BLaER1 treated with 17β-estradiol and CSF1 and Interleukin-3, amounts not matched to agents 10 nM and 100 nM (cell line): ENCODE measurements at regions not wholly inside any gene's neighbourhood (a gene's known extent, or its start where the extent isn't known, plus 50 kb on each side); places are given as distances from the start of the nearest gene placed in this dataset.
A peak's percentile ranks its signal among the peaks of the same experiment; 100 is the strongest.

Experiments
- H3K27ac ChIP-seq, 11 experiments: shearing (Covaris generic); formaldehyde crosslinking; 2 replicates each; pipeline ENCODE4 v1.8.1; 2022
- H3K27me3 ChIP-seq, 11 experiments: shearing (Covaris generic); formaldehyde crosslinking; 2 replicates each; pipeline ENCODE4 v1.8.1; 2022
- H3K36me3 ChIP-seq, 11 experiments: shearing (Covaris generic); formaldehyde crosslinking; 2 replicates each; pipeline ENCODE4 v1.8.1; 2022
- H3K4me1 ChIP-seq, 10 experiments: shearing (Covaris generic); formaldehyde crosslinking; 2 replicates each; pipeline ENCODE4 v1.8.1; 2022
- H3K4me2 ChIP-seq, 11 experiments: shearing (Covaris generic); formaldehyde crosslinking; 2 replicates each; pipeline ENCODE4 v1.8.1; 2022
- H3K4me3 ChIP-seq, 10 experiments: shearing (Covaris generic); formaldehyde crosslinking; 2 replicates each; pipeline ENCODE4 v1.8.1; 2022
- H3K9ac ChIP-seq, 11 experiments: shearing (Covaris generic); formaldehyde crosslinking; 2 replicates each; pipeline ENCODE4 v1.8.1; 2022
- H3K9me3 ChIP-seq, 11 experiments: shearing (Covaris generic); formaldehyde crosslinking; replicated peaks in 1 of 11; 2 replicates each; pipeline ENCODE4 v1.8.1; 2022
- H4K20me1 ChIP-seq, 11 experiments: shearing (Covaris generic); formaldehyde crosslinking; 2 replicates each; pipeline ENCODE4 v1.8.1; 2022
- Cebpa-rat ChIP-seq, 11 experiments: shearing (Covaris generic); IDR thresholded peaks; 2 replicates each; pipeline ENCODE4 v1.8.1; 2022

GRCh38 chr1:157239936-157240335, 101.7 kb upstream of the ETV3 start:
- no peak overlapping the region for H3K9ac ChIP-seq
- TF ChIP-seq Cebpa-rat (IDR thresholded peaks at IDR 0.05) = no peak
- no peaks in the 10 kb centered on the region for H3K36me3 ChIP-seq
- peaks cover 0 to 5% (median 0%) of the 10 kb centered on the region in 11 experiments; a peak in 1 of 22 replicates for H4K20me1 ChIP-seq
- H3K27ac ChIP-seq = no peak overlapping the region
- H3K4me3 ChIP-seq = no peak overlapping the region
- peaks cover 0 to 2% (median 0%) of the 10 kb centered on the region in 11 experiments; a peak in 1 of 22 replicates for H3K9me3 ChIP-seq
- H3K4me2 ChIP-seq = peak overlapping the region in 3 of 11 experiments; percentile 7 to 54 (median 44); a peak in 4 of 22 replicates
- H3K27me3 ChIP-seq = peaks cover 0 to 8% (median 0%) of the 10 kb centered on the region in 11 experiments; a peak in 2 of 22 replicates
- H3K4me1 ChIP-seq = peaks cover 7 to 16% (median 11%) of the 10 kb centered on the region in 10 experiments; a peak in 16 of 20 replicates

- Histone ChIP-seq H3K4me2 (no peak overlapping the region), H3K36me3 (no peaks in the 10 kb centered on the region), H3K4me1 (peaks cover 7 to 16% (median 11%) of the 10 kb centered on the region in 10 experiments; a peak in 16 of 20 replicates), H3K27me3 (peaks cover 0 to 8% (median 0%) of the 10 kb centered on the region in 11 experiments; a peak in 2 of 22 replicates), H3K9ac (no peak overlapping the region), H3K4me3 (no peak overlapping the region), H3K9me3 (no peaks in the 10 kb centered on the region), H3K27ac (no peak overlapping the region), H4K20me1 (peaks cover 0 to 5% (median 0%) of the 10 kb centered on the region in 11 experiments; a peak in 1 of 22 replicates)
- TF ChIP-seq Cebpa-rat (IDR thresholded peaks at IDR 0.05) = no peak
Observed at GRCh38 chr1:157238585-157238984, 100.4 kb upstream of the ETV3 start.

GRCh38 chr1:157237981-157238380, 99.8 kb upstream of the ETV3 start:
- no peak for TF ChIP-seq Cebpa-rat (IDR thresholded peaks at IDR 0.05)
- no peak overlapping the region for H3K27ac ChIP-seq
- no peak overlapping the region for H3K4me3 ChIP-seq
- no peaks in the 10 kb centered on the region for H3K36me3 ChIP-seq
- H3K4me2 ChIP-seq = no peak overlapping the region
- peaks cover 7 to 16% (median 11%) of the 10 kb centered on the region in 10 experiments; a peak in 16 of 20 replicates for H3K4me1 ChIP-seq
- no peaks in the 10 kb centered on the region for H3K9me3 ChIP-seq
- H4K20me1 ChIP-seq = peaks cover 0 to 5% (median 0%) of the 10 kb centered on the region in 11 experiments; a peak in 1 of 22 replicates
- peaks cover 0 to 8% (median 0%) of the 10 kb centered on the region in 11 experiments; a peak in 2 of 22 replicates for H3K27me3 ChIP-seq
- H3K9ac ChIP-seq = no peak overlapping the region

GRCh38 chr1:157237522-157237921, 99.3 kb upstream of the ETV3 start:
- Histone ChIP-seq H3K4me2 (no peak overlapping the region), H3K9me3 (no peaks in the 10 kb centered on the region), H3K9ac (no peak overlapping the region), H3K36me3 (no peaks in the 10 kb centered on the region), H4K20me1 (peaks cover 0 to 5% (median 0%) of the 10 kb centered on the region in 11 experiments; a peak in 1 of 22 replicates), H3K27ac (no peak overlapping the region), H3K27me3 (peaks cover 0 to 8% (median 0%) of the 10 kb centered on the region in 11 experiments; a peak in 2 of 22 replicates), H3K4me3 (no peak overlapping the region), H3K4me1 (peaks cover 7 to 16% (median 11%) of the 10 kb centered on the region in 10 experiments; a peak in 16 of 20 replicates)
- TF ChIP-seq Cebpa-rat (IDR thresholded peaks at IDR 0.05) = no peak

- Histone ChIP-seq H3K4me2 (no peak overlapping the region), H3K4me1 (peaks cover 6 to 16% (median 9%) of the 10 kb centered on the region in 10 experiments; a peak in 16 of 20 replicates), H3K27ac (no peak overlapping the region), H3K9me3 (no peaks in the 10 kb centered on the region), H3K27me3 (peaks cover 0 to 8% (median 0%) of the 10 kb centered on the region in 11 experiments; a peak in 2 of 22 replicates), H4K20me1 (peaks cover 0 to 5% (median 0%) of the 10 kb centered on the region in 11 experiments; a peak in 1 of 22 replicates), H3K4me3 (no peak overlapping the region), H3K9ac (no peak overlapping the region), H3K36me3 (no peaks in the 10 kb centered on the region)
- no peak for TF ChIP-seq Cebpa-rat (IDR thresholded peaks at IDR 0.05)
Observed at GRCh38 chr1:157236072-157236471, 97.9 kb upstream of the ETV3 start.

GRCh38 chr1:157235307-157235706, 97.1 kb upstream of the ETV3 start:
- Histone ChIP-seq H3K36me3 (no peaks in the 10 kb centered on the region), H3K27ac (no peak overlapping the region), H3K4me1 (peaks cover 0 to 9% (median 3%) of the 10 kb centered on the region in 10 experiments; a peak in 9 of 20 replicates), H3K4me3 (no peak overlapping the region), H4K20me1 (peaks cover 0 to 5% (median 0%) of the 10 kb centered on the region in 11 experiments; a peak in 1 of 22 replicates), H3K27me3 (peaks cover 0 to 8% (median 0%) of the 10 kb centered on the region in 11 experiments; a peak in 2 of 22 replicates), H3K9ac (no peak overlapping the region), H3K9me3 (no peaks in the 10 kb centered on the region), H3K4me2 (no peak overlapping the region)
- no peak for TF ChIP-seq Cebpa-rat (IDR thresholded peaks at IDR 0.05)

GRCh38 chr1:157234705-157235273, 96.6 kb upstream of the ETV3 start:
- peaks cover 0 to 6% (median 1%) of the 10 kb centered on the region in 10 experiments; a peak in 5 of 20 replicates for H3K4me1 ChIP-seq
- no peak for TF ChIP-seq Cebpa-rat (IDR thresholded peaks at IDR 0.05)
- no peak overlapping the region for H3K27ac ChIP-seq
- H3K9me3 ChIP-seq = no peaks in the 10 kb centered on the region
- no peak overlapping the region for H3K4me2 ChIP-seq
- H3K27me3 ChIP-seq = peaks cover 0 to 8% (median 0%) of the 10 kb centered on the region in 11 experiments; a peak in 2 of 22 replicates
- H3K36me3 ChIP-seq = no peaks in the 10 kb centered on the region
- peaks cover 0 to under 1% (median 0%) of the 10 kb centered on the region in 11 experiments; a peak in 1 of 22 replicates for H4K20me1 ChIP-seq
- H3K4me3 ChIP-seq = no peak overlapping the region
- no peak overlapping the region for H3K9ac ChIP-seq

GRCh38 chr1:157233131-157233530, 94.9 kb upstream of the ETV3 start:
- Histone ChIP-seq H3K4me2 (no peak overlapping the region), H3K4me1 (no peaks in the 10 kb centered on the region)

GRCh38 chr1:157231846-157232525, 93.8 kb upstream of the ETV3 start:
- Histone ChIP-seq H3K27ac (no peak overlapping the region), H3K4me2 (no peak overlapping the region), H3K36me3 (no peaks in the 10 kb centered on the region), H3K9me3 (no peaks in the 10 kb centered on the region), H3K4me3 (no peak overlapping the region), H4K20me1 (no peaks in the 10 kb centered on the region), H3K9ac (no peak overlapping the region), H3K4me1 (no peaks in the 10 kb centered on the region), H3K27me3 (peaks cover 0 to 4% (median 0%) of the 10 kb centered on the region in 11 experiments; a peak in 1 of 22 replicates)
- TF ChIP-seq Cebpa-rat (IDR thresholded peaks at IDR 0.05) = no peak

More at GRCh38 chr1:157233131-157233530, 94.9 kb upstream of the ETV3 start:
- Histone ChIP-seq H3K9ac (no peak overlapping the region), H3K36me3 (no peaks in the 10 kb centered on the region), H3K27me3 (peaks cover 0 to 4% (median 0%) of the 10 kb centered on the region in 11 experiments; a peak in 1 of 22 replicates), H3K4me3 (no peak overlapping the region), H4K20me1 (no peaks in the 10 kb centered on the region), H3K27ac (no peak overlapping the region), H3K9me3 (no peaks in the 10 kb centered on the region)
- no peak for TF ChIP-seq Cebpa-rat (IDR thresholded peaks at IDR 0.05)
